HEK293 (cell line): ENCODE measurements at regions not wholly inside any gene's neighbourhood (a gene's known extent, or its start where the extent isn't known, plus 50 kb on each side); places are given as distances from the start of the nearest gene placed in this dataset.

Experiments used
- CTCF ChIA-PET: fragments of 350-600 bp; formaldehyde crosslinking; extraction: SDS; loops from one replicate; lab custom pipeline; 2021; ENCODE audit warnings: antibody characterized with exemption; lab: Yijun Ruan, JAX
- POLR2A ChIA-PET: fragments of 300-600 bp; formaldehyde crosslinking; extraction: SDS; loops from one replicate; lab custom pipeline; 2020; ENCODE audit warnings: antibody characterized with exemption, inconsistent platforms; lab: Yijun Ruan, JAX
- H3K27ac ChIP-seq: fragments of 200-500 bp; sonication (Bioruptor generic); 2 replicates; pipeline ENCODE4 v1.5.1; 2014; ENCODE audit warnings: low read depth, low read length, control low read depth, inconsistent platforms; ENCODE audit errors: extremely low read depth
- H3K36me3 ChIP-seq, 2 experiments: fragments of 200-500 bp in 1 of 2; sonication (Bioruptor generic) in 1 of 2; 1 replicate in 1 of 2; 2 replicates in 1 of 2; pipeline ENCODE4 v1.5.1; 2014 to 2017; ENCODE audit warnings: inconsistent platforms in 2 of 2, low read length in 2 of 2; ENCODE audit not compliant: control insufficient read depth in 2 of 2, insufficient read depth in 1 of 2
- H3K4me1 ChIP-seq: fragments of 200-500 bp; sonication (Bioruptor generic); 2 replicates; pipeline ENCODE4 v1.5.1; 2014; ENCODE audit warnings: mild to moderate bottlenecking, low read length, inconsistent platforms; ENCODE audit not compliant: control insufficient read depth, insufficient read depth
- H3K4me3 ChIP-seq: 2 replicates; pipeline ENCODE4 v1.5.1; 2011; ENCODE audit warnings: low read depth, mild to moderate bottlenecking, control low read depth, low read length, moderate library complexity
- H3K9me3 ChIP-seq: fragments of 200-500 bp; sonication (Bioruptor generic); 2 replicates; pipeline ENCODE4 v1.5.1; 2014; ENCODE audit warnings: low read depth, low read length, inconsistent platforms; ENCODE audit not compliant: control insufficient read depth, insufficient read depth
- KLF7 ChIP-seq: fragments of 450-650 bp; formaldehyde crosslinking; IDR thresholded peaks from 2 replicates; pipeline ENCODE4 v1.5.1; 2016; ENCODE audit warnings: missing biosample characterization, missing genetic modification characterization, borderline replicate concordance
- OSR2 ChIP-seq: fragments of 450-650 bp; formaldehyde crosslinking; IDR thresholded peaks from 2 replicates; pipeline ENCODE4 v1.5.1; 2016; ENCODE audit warnings: missing biosample characterization, missing genetic modification characterization
- TCF7L2 ChIP-seq: IDR thresholded peaks from 2 replicates; pipeline ENCODE4 v1.6.1; 2011; ENCODE audit warnings: low read depth, mild to moderate bottlenecking, inconsistent platforms, low read length, moderate library complexity, borderline replicate concordance
- ZNF133 ChIP-seq: fragments of 450-650 bp; formaldehyde crosslinking; IDR thresholded peaks from 2 replicates; pipeline ENCODE4 v1.5.1; 2016; ENCODE audit warnings: missing biosample characterization, missing genetic modification characterization
- ZNF350 ChIP-seq: fragments of 450-650 bp; formaldehyde crosslinking; IDR thresholded peaks from 2 replicates; pipeline ENCODE4 v1.5.0; 2017; ENCODE audit warnings: missing biosample characterization, mild to moderate bottlenecking, missing genetic modification characterization
- TF ChIP-seq, protein P1 (sequence below): fragments of 450-650 bp; formaldehyde crosslinking; IDR thresholded peaks from 2 replicates; pipeline ENCODE4 v1.5.1; 2017; ENCODE audit warnings: missing biosample characterization, missing genetic modification characterization
- TF ChIP-seq, protein P2 (sequence below): fragments of 450-650 bp; formaldehyde crosslinking; IDR thresholded peaks from 2 replicates; pipeline ENCODE4 v1.5.0; 2017; ENCODE audit warnings: missing biosample characterization, missing genetic modification characterization, borderline replicate concordance
- TF ChIP-seq, protein P3 (sequence below): fragments of 450-650 bp; IDR thresholded peaks from 2 replicates; pipeline ENCODE4 v1.5.1; 2018; ENCODE audit warnings: missing biosample characterization, missing genetic modification characterization
- TF ChIP-seq, protein P4 (sequence below): fragments of 450-650 bp; formaldehyde crosslinking; IDR thresholded peaks from 2 replicates; pipeline ENCODE4 v1.5.1; 2016; ENCODE audit warnings: missing biosample characterization, missing genetic modification characterization
- TF ChIP-seq, protein P5 (sequence below): fragments of 450-650 bp; formaldehyde crosslinking; IDR thresholded peaks from 2 replicates; pipeline ENCODE4 v1.5.1; 2017; ENCODE audit warnings: missing biosample characterization, missing genetic modification characterization
- TF ChIP-seq, protein P6 (sequence below): fragments of 450-650 bp; formaldehyde crosslinking; IDR thresholded peaks from 2 replicates; pipeline ENCODE4 v1.5.1; 2016; ENCODE audit warnings: missing biosample characterization, missing genetic modification characterization

DNA sequence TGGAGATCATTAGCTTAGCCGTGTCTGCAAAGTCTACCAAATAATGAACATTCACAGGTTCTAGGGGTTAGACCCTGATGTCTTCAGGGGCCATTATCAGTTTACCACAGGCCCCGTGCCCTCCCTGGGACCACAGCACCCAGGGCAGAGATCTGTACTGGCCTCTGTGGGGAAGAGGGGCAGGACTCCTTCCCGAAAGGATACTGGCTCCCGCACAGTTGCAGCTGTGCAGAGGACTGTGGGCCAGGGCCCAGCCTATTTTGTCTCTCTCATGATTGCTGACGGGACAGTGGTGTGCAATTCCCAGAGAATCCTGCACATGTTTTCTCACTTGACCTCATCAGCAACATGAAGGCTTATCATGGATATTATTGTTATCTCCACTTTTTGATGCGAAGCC is 243.9 kb downstream of the GLRX3 start (continued):
- TF ChIP-seq, protein P1, sequence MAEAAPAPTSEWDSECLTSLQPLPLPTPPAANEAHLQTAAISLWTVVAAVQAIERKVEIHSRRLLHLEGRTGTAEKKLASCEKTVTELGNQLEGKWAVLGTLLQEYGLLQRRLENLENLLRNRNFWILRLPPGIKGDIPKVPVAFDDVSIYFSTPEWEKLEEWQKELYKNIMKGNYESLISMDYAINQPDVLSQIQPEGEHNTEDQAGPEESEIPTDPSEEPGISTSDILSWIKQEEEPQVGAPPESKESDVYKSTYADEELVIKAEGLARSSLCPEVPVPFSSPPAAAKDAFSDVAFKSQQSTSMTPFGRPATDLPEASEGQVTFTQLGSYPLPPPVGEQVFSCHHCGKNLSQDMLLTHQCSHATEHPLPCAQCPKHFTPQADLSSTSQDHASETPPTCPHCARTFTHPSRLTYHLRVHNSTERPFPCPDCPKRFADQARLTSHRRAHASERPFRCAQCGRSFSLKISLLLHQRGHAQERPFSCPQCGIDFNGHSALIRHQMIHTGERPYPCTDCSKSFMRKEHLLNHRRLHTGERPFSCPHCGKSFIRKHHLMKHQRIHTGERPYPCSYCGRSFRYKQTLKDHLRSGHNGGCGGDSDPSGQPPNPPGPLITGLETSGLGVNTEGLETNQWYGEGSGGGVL (tag by site-specific recombination), result no peak
- TF ChIP-seq, protein P2, sequence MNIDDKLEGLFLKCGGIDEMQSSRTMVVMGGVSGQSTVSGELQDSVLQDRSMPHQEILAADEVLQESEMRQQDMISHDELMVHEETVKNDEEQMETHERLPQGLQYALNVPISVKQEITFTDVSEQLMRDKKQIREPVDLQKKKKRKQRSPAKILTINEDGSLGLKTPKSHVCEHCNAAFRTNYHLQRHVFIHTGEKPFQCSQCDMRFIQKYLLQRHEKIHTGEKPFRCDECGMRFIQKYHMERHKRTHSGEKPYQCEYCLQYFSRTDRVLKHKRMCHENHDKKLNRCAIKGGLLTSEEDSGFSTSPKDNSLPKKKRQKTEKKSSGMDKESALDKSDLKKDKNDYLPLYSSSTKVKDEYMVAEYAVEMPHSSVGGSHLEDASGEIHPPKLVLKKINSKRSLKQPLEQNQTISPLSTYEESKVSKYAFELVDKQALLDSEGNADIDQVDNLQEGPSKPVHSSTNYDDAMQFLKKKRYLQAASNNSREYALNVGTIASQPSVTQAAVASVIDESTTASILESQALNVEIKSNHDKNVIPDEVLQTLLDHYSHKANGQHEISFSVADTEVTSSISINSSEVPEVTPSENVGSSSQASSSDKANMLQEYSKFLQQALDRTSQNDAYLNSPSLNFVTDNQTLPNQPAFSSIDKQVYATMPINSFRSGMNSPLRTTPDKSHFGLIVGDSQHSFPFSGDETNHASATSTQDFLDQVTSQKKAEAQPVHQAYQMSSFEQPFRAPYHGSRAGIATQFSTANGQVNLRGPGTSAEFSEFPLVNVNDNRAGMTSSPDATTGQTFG (tag by site-specific recombination), result no peak
- TF ChIP-seq, protein P3, sequence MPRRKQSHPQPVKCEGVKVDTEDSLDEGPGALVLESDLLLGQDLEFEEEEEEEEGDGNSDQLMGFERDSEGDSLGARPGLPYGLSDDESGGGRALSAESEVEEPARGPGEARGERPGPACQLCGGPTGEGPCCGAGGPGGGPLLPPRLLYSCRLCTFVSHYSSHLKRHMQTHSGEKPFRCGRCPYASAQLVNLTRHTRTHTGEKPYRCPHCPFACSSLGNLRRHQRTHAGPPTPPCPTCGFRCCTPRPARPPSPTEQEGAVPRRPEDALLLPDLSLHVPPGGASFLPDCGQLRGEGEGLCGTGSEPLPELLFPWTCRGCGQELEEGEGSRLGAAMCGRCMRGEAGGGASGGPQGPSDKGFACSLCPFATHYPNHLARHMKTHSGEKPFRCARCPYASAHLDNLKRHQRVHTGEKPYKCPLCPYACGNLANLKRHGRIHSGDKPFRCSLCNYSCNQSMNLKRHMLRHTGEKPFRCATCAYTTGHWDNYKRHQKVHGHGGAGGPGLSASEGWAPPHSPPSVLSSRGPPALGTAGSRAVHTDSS (tag by site-specific recombination), result no peak
- TF ChIP-seq, protein P4, sequence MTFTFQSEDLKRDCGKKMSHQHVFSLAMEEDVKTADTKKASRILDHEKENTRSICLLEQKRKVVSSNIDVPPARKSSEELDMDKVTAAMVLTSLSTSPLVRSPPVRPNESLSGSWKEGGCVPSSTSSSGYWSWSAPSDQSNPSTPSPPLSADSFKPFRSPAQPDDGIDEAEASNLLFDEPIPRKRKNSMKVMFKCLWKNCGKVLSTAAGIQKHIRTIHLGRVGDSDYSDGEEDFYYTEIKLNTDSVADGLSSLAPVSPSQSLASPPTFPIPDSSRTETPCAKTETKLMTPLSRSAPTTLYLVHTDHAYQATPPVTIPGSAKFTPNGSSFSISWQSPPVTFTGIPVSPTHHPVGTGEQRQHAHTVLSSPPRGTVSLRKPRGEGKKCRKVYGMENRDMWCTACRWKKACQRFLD (tag by site-specific recombination), result no peak
- TF ChIP-seq, protein P5, sequence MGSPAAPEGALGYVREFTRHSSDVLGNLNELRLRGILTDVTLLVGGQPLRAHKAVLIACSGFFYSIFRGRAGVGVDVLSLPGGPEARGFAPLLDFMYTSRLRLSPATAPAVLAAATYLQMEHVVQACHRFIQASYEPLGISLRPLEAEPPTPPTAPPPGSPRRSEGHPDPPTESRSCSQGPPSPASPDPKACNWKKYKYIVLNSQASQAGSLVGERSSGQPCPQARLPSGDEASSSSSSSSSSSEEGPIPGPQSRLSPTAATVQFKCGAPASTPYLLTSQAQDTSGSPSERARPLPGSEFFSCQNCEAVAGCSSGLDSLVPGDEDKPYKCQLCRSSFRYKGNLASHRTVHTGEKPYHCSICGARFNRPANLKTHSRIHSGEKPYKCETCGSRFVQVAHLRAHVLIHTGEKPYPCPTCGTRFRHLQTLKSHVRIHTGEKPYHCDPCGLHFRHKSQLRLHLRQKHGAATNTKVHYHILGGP (tag by site-specific recombination), result no peak
- TF ChIP-seq KLF7 (tag by site-specific recombination), result no peak
- TF ChIP-seq, protein P6, sequence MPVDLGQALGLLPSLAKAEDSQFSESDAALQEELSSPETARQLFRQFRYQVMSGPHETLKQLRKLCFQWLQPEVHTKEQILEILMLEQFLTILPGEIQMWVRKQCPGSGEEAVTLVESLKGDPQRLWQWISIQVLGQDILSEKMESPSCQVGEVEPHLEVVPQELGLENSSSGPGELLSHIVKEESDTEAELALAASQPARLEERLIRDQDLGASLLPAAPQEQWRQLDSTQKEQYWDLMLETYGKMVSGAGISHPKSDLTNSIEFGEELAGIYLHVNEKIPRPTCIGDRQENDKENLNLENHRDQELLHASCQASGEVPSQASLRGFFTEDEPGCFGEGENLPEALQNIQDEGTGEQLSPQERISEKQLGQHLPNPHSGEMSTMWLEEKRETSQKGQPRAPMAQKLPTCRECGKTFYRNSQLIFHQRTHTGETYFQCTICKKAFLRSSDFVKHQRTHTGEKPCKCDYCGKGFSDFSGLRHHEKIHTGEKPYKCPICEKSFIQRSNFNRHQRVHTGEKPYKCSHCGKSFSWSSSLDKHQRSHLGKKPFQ (tag by site-specific recombination), result no peak

DNA sequence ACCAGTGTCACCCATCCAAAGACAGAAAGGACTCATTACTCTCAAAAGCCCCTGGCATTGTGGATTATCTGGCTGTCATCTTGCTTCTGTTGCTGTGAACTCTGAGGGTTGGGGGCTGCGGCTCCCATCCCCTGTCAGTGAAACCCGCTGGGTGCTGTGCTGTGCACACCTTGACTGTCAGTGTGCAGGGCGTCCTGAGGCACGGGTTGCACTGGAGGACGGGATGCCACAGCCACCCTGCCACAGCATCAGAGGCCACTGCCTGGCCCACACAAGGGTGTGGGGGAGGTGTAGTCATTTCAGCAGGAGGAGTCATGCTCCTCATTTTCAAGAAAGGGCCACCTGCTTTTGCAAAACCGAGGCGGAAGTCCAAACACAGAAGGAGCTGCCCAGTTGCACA is 245.8 kb downstream of the GLRX3 start:
- no peaks in the 10 kb centered on the region for H3K36me3 ChIP-seq
- POLR2A ChIA-PET, result no interaction called here
- H3K4me3 ChIP-seq, result no peak overlapping the region
- no peak for TF ChIP-seq TCF7L2
- no peak overlapping the region for H3K27ac ChIP-seq
- CTCF ChIA-PET, result no interaction called here
- no peaks in the 10 kb centered on the region for H3K4me1 ChIP-seq
- H3K9me3 ChIP-seq, result no peaks in the 10 kb centered on the region

DNA sequence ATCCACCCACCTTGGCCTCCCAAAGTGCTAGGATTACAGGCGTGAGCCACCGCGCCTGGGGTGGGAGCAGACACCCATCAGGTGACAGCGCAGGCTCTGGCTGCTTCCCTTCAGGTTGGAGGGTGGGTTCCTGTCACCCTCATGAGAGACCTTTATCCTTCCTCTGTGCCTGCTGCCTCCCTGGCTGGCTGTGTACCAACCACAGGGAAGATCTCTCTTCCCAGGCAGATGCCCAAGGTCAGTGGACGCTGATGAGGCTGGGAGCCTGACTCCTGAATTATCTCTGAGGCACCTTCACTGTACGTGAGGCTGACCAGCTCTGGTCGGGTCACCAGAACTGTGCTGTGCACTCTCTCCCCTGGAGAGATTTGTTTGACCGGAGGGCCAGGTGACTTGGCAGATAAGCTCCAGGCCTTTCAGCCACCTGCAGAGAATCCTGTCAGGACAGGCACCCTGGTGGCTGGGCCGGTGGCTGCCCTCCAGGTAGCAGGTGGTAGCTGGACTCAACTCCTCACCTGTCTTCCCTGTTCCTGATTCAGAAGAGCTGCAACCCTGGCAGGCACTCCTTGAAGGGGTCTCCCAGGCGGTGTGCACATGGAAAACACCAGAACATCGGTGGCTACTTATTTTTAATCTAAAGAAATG is 251.9 kb downstream of the GLRX3 start:
- no peaks in the 10 kb centered on the region for H3K4me1 ChIP-seq
- H3K4me3 ChIP-seq, result no peak overlapping the region
- no peak overlapping the region for H3K27ac ChIP-seq
- CTCF ChIA-PET, result no interaction called here
- H3K9me3 ChIP-seq, result no peaks in the 10 kb centered on the region
- TF ChIP-seq OSR2 (tag by site-specific recombination) (no peak), ZNF350 (tag by site-specific recombination) (no peak), ZNF133 (no peak)
- POLR2A ChIA-PET, result no interaction called here
- H3K36me3 ChIP-seq, result no peaks in the 10 kb centered on the region
